AG04450 (cell line): ENCODE measurements at regions not wholly inside any gene's neighbourhood (a gene's known extent, or its start where the extent isn't known, plus 50 kb on each side); places are given as distances from the start of the nearest gene placed in this dataset.

Experiments used
- CTCF ChIA-PET: fragments of 300-600, 350-600 bp; formaldehyde crosslinking; extraction: SDS; loops from one replicate; lab custom pipeline; 2022; ENCODE audit warnings: antibody characterized with exemption, inconsistent platforms; lab: Charles Lee
- POLR2A ChIA-PET: fragments of 350-600 bp; formaldehyde crosslinking; extraction: SDS; loops from one replicate; lab custom pipeline; 2021; ENCODE audit warnings: antibody characterized with exemption, inconsistent platforms; lab: Yijun Ruan, JAX
- DNase-seq: peaks from one replicate; pipeline ENCODE4 v3.0.0-alpha.2; 2011; ENCODE audit warnings: low read depth, low spot score
- H3K27ac ChIP-seq: one replicate; pipeline ENCODE4 v1.5.1; 2012; ENCODE audit warnings: low read depth, low read length, control low read depth
- H3K27me3 ChIP-seq: one replicate; pipeline ENCODE4 v1.6.0; 2012; ENCODE audit warnings: low read length; ENCODE audit not compliant: control insufficient read depth, insufficient read depth
- H3K4me3 ChIP-seq: 2 replicates; pipeline ENCODE4 v1.5.1; 2011; ENCODE audit warnings: mild to moderate bottlenecking, low read depth, low read length, control low read depth
- H3K9me3 ChIP-seq: 2 replicates; pipeline ENCODE4 v1.5.1; 2012; ENCODE audit warnings: low read length; ENCODE audit not compliant: control insufficient read depth, insufficient read depth
- CTCF ChIP-seq: IDR thresholded peaks from 2 replicates; pipeline ENCODE4 v1.5.1; 2011; ENCODE audit warnings: low read depth, low read length, control low read depth, inconsistent platforms

GRCh38 chr19:28669804-28670203 lies 543.1 kb downstream of the UQCRFS1 start:
- Histone ChIP-seq H3K9me3 (peaks cover 4% of the 10 kb centered on the region; the same call in 1 of the 2 replicates), H3K27ac (no peak overlapping the region), H3K4me3 (no peak overlapping the region), H3K27me3 (no peaks in the 10 kb centered on the region)
- TF ChIP-seq CTCF: no peak
- ChIA-PET CTCF (no interaction called here), POLR2A (no interaction called here)
- DNase-seq: no peak

DNA sequence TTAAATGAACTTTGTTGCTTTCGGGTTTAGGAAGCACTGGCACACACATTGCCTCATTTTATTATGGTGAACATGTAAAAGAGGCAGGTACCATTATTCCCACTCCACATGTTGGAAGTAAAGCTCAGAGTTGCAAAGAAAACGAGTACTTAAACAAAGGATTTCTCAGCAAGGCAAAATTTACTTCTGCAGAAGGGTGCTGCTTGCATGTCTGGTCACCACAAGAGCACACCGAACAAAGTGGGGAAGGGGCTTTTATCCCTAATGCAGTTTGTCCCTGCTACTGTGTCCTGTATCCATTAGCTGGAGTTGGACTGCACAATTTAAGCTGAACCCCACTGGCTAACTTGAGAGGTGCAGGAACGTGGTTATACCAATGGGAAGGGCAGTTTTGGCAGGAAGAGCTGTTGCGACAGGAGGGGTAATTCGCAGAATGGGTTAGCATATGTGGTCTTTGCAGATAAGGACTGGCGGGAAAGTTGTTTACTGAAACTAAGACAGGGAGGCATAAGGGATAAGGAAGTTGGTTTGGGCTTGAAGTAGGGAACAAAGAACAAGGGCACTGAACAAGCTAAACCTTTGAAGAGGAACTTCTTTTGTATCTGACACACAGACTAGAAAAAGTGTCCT lies 545.5 kb downstream of the UQCRFS1 start:
- ChIA-PET POLR2A (no interaction called here), CTCF (no interaction called here)
- peaks cover 4% of the 10 kb centered on the region; the same call in 1 of the 2 replicates for H3K9me3 ChIP-seq
- no peak for TF ChIP-seq CTCF
- DNase-seq: no peak
- no peaks in the 10 kb centered on the region for H3K27me3 ChIP-seq
- H3K27ac ChIP-seq: no peak overlapping the region
- H3K4me3 ChIP-seq: no peak overlapping the region

- POLR2A ChIA-PET: no interaction called here
These were observed 547.2 kb downstream of the UQCRFS1 start for GRCh38 chr19:28665748-28666147.

GRCh38 chr19:28656644-28657043 lies 556.3 kb downstream of the UQCRFS1 start:
- Histone ChIP-seq H3K9me3 (peaks cover 29% of the 10 kb centered on the region), H3K4me3 (no peak overlapping the region), H3K27me3 (no peaks in the 10 kb centered on the region), H3K27ac (no peak overlapping the region)
- DNase-seq: no peak
- no peak for TF ChIP-seq CTCF
- POLR2A ChIA-PET: no interaction called here
- CTCF ChIA-PET: no interaction called here

More at GRCh38 chr19:28665748-28666147, 547.2 kb downstream of the UQCRFS1 start:
- H3K4me3 ChIP-seq: no peak overlapping the region
- CTCF ChIA-PET: no interaction called here
- H3K27ac ChIP-seq: no peak overlapping the region
- H3K9me3 ChIP-seq: peaks cover 4% of the 10 kb centered on the region; the same call in 1 of the 2 replicates
- no peak for TF ChIP-seq CTCF
- no peaks in the 10 kb centered on the region for H3K27me3 ChIP-seq
- no peak for DNase-seq

GRCh38 chr19:28655054-28655453 lies 557.9 kb downstream of the UQCRFS1 start:
- ChIA-PET CTCF (no interaction called here), POLR2A (no interaction called here)
- H3K27me3 ChIP-seq: no peaks in the 10 kb centered on the region
- no peak overlapping the region for H3K4me3 ChIP-seq
- DNase-seq: no peak
- no peak overlapping the region for H3K27ac ChIP-seq
- TF ChIP-seq CTCF: no peak
- peaks cover 38% of the 10 kb centered on the region for H3K9me3 ChIP-seq
